ENCODE measurements at regions not wholly inside any gene's neighbourhood (a gene's known extent, or its start where the extent isn't known, plus 50 kb on each side); places are given as distances from the start of the nearest gene placed in this dataset.

DNA sequence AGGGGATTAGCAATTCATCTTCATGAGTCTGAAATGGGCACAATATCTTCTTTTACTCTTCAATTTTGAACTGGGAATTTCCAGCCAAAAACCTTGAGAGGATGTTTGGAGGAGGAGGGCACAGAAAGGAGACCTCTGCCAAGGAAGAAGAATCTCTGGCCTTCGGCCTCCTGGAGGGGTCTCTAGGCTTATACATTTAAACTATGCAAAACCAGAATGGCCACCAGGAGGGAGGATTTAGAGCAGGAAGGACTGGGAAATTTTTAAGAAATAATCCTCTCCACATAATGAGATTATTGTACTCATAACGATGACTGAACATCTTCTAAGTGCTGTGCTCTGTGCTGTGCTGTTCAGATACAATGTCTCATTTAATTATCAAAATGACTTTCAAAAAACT is 325.9 kb downstream of the NDFIP2 start:
- DNase-seq = no peak

DNA sequence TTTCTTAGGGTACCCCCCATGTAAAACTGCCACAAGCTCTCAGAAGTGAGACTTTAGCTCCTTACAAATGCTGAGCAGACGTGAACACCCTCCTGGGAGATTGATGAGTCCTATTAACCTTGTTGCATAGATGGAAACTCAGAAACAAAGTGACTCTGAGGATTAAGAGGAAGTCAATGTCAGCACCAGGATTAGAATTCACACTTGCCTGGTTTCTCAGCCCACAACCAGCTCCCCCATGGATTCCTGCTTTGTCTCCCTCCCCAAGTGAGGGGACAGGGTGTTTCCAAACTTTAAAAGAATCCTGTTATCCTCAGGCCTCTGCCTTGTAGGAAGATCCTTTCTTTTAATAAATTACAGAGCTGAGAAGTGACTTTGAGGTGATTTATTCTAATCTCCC is 324.4 kb downstream of the NDFIP2 start:
- DNase-seq = no peak

DNA sequence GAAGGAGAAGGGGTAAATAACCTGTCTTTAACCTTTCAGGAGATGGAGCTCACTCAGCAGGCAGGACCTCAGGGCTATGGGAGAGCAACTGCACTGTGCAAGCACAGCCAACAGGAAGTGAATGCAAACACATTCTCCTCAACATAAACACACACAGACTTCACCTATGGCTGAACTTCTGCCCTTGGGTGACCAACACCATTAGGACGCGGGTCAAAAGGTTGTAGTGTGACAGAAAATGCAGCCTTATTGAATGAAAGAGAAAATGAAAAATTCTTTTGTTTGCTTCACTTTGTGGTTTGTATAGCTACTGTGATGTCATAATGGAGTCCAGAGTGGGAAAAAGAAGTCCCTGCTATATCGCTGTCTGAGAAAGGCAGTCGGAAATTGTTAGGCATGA is 323.0 kb downstream of the NDFIP2 start:
- DNase-seq = no peak

DNA sequence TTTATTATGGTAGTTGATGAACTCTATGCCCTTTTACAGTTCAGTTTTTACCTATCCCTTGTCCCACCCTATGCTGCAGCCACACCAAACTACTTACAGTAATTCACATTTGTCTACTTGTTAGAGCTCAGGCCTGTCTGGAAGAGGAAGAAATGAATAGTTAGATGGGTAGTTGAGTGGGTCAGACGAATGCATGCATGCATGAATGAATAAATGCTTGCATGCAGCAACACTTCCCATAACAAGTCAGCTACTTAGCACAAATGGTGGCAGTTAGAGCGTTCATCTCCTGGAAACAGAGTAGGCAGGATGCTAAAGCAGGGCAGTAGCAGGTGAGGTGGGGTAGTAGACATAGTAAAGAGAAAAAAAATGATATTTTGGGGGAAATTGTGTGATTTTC is 322.3 kb downstream of the NDFIP2 start:
- no peak for DNase-seq

DNA sequence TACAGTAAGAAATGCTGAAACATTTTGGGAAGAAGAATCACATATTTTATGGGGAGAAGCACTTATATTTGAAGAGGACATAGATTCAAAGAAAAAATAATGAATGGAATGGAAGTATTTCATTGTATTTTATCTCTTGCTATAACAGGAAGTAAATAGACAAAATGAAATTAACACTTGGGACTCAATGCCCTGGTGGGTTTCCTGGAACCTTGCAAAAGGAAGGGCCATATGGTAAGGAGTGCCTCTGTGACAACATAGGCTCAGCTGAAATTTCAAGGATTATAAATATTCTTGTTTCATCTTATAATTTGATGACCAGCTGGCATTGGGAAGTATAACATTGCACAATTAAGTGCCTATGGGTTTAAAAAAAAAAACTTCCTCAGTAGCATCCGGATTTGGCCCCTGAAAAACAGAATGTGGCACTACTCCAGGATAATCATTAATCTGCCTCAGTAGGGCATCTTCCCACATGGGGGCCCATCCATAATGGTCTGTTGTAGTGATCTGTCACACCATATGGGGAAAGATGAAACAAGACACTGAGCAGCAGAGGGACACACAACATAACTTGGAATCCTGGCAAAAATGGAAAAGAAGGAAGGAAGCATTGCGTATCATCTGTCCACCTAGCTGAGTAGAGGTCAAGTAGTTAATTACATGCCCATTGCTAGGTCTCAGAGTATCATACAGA is 321.6 kb downstream of the NDFIP2 start:
- no peak for DNase-seq

DNA sequence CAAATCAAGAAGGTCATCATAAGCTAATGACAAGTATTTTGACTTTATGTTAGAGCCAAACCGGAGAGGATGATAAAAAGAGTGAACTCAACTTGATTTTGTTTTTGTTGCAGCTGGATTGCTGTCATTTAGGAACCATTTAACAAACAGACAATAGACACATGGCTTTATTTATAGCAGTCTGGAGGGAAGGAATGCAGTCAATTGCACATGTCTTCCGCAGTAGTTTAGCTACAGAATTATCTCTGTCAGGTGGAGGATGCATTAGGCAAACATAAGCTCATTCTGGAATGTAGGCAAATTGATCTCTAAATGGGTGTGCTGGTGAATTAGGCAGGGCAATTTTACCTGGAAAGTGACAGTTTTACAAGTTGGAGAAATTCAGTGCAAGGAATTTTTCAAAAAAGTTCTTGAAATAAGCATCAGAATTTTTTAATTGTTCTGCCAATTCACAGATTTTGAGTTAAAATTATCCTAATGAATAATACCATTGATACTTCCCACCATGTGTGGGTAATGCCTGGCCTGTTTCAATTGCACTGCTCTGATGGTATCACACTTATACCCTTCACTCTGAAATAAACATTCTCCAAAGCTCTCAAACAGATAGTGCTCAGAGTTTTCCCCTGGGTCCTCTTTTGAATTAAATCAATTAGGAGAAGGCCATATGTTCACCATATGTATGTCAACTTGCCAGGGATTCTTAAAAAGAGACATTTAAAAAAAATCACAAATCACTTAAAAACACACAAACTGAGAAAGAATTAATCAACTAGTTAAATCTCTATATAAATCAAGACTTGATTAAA is 318.3 kb downstream of the NDFIP2 start:
- no peak for DNase-seq

DNA sequence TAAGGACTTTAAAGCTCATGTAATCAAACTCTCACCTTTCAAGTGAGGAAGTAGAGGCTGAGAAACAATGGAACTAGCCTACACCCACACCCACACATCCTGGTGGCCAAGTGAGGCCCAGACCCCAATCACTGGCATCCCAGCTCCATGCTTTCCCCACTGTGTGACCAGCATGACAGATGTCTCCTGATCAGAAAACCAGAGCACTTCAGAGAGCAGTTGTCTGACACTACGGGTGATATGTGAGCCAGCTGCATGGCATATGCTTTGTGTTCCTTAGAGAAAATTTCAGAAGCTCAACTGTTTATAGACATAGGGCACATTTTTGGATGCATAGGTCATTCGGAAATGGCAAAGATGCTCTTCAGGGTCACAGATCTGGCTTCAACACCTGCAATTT is 315.2 kb downstream of the NDFIP2 start:
- DNase-seq = no peak

DNA sequence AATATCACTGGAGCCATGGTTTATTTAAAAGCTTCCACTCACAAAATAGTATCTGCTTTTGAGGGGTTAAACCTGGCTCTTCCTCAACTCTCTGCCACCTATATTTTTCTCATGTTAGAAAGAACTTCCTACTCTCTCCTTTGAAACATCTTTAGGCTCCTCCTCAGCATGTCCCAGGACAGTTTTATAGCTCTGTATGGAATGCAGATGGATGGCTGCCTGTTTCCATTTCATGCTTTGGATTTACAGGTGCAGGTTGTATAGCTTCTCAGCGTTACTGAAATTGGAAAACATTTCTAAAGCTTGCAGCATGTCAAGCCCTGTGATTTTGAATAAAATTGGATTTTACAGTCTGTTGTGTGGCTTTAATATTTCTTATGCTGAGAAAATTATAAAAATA is 314.0 kb downstream of the NDFIP2 start:
- DNase-seq = no peak

DNA sequence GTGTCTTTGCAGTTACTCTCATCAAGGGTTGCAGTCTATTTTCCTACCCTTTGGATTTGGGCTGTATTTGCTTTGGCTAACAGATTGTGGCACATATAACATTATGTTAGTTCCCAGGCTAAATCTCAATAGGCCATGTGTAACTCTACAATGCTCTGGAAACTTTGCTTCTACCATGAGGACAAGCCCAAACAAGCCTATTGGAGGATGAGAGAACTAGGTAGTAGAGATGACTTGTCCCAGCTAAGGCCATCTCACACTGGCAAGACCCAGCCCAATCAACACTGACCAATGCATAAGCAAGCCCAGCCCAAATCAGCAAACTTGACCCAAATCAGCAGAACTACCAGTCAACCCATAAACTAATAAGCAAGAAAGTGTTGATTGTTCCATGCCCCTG is 311.8 kb downstream of the NDFIP2 start:
- DNase-seq = no peak

DNA sequence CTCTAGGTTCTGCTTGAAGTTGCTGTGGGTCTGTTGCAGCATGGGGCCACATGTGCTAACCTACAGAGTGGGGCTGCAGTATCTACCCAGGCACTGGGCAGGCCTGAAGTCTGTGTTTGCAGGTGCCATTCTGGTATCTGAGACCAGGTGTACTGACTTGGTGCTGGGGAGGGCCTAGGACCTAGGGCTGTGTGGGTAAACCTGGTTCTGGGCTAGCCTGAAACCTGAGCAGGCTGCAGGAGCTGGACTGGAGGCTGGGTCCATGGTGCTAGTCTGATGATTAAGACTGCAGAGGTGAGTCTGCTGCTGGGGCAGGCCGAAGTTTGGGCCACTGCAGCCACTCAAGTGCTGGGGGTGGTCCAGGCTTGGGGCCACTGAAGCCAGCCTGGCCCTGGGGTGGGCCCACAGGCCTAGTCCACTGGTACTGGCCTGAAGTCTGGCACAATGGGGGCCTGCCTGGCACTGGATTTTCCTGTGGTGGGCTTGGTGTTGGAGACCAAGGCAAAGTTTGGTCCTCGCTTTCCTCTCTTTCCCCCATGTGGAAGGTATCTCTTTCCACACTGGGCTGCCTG is 310.6 kb downstream of the NDFIP2 start:
- DNase-seq = no peak

DNA sequence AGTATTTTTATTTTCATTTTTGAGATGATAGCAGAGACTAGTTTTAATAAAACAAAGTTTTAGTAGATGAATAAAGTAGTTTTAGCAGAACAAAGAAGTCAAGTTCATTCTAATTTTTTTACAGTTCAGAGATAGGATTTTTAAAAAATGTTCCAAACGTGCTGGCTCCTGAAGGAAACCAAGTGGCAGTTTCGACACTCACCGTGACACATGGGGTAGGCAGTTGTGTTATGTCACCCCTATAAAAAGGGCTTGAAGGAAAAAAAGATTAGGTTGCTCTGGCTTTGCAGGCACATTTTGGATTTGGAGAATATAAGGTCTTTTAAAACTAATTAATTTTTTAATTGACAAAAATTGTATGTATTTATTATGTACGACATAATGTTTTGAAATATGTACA is 305.2 kb downstream of the NDFIP2 start:
- no peak for DNase-seq

DNA sequence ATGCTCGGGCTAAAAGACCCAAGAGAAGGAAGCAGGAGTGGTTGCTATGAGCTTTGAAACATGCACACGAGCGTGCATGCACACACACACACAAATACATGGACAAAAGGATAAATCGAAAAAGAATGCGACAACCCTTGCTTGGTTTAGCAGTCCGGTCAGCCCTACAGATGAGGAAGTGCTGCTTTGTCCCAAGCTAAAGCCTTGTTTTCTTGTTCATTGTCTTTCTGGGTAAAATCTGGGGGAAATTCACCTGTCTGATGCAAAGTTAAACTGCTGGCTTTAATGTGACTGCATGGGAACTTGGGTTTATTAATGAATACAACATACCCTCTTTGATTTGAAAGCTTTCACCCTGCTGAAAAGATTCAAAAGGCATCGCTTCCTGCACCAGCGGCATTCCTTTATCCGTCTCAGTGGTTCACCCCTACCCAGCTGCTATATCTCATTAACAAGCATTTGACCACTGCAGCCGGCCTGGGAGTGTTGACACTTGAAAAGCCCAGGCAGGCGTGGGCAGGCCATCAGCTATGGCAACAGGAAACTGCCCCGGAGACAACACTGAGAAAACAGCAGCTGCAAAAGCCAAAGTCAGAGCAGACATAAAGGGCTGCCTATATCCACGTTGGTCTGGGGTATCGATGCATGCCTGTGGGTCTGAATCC is 301.7 kb downstream of the NDFIP2 start:
- DNase-seq = peak; percentile 90

DNA sequence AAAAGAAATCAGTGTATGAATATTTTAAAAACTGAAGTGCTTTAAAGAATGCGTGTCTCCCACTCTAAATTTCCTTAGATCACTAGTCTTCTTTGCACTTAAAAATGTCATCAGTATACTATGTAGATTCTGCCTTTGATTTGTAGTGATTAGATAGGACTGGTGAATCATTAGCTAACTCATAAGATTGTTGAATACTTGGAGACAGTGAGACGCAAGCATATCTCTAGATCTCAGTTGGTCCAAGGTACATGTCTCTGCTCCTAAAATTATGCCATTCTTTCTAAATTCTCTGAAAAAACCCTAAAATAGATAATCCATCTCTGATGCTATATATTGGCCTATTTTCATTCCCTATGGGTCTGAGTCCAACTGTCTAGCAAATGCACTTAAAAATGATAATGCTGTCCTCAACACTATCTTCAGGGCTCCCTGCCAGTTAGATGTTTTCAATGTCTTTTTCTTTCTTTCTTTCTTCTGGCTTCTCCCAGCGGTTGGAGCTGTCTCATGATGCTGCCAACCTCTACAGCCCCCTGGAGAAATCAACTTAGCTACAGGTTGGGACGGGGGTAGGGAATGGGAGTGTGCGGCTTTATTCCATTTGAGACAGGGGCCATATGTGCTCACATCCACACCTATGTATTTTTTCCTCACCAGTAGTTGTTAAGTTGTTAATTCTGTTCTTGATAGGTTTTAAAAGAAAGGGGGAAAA is 301.0 kb downstream of the NDFIP2 start:
- no peak for DNase-seq

DNA sequence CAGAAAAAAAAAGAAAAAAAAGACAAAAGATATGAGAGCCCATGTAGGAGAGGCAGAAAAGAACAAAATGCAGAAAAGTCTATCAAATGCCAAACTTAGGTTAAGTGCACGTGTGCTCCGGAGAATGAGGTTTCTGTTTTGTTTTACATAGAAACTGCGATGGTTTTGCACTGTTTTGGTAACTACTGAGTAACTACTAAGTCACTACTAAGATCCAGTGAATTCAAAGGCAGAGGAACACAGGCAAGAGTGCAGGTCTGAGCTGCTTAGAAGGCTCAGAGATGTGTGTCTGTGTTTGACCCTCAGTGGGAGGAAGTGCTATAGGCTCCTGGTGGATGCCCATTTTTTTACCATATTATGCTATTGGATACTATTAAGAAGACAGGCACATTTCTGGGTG is 299.3 kb downstream of the NDFIP2 start:
- no peak for DNase-seq

DNA sequence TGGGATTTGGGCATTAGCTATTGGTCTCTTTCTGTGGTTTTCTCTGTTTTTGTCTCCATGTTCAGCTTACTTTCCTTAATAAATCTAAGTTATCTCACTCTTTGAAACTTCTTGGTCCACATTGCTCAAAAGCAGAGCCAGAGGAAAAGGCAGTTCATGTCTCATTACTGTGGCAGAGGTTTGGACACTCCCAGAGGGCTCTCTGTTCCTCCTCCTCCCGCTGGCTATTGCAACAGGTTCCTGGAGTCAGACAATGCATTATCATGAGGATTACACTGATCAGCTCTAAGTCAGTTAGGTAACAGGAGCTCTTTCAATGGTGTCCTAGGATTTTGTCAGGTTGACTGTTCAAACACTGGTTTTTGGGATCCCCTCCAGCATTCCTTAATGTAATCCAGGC is 298.8 kb downstream of the NDFIP2 start:
- DNase-seq = no peak

DNA sequence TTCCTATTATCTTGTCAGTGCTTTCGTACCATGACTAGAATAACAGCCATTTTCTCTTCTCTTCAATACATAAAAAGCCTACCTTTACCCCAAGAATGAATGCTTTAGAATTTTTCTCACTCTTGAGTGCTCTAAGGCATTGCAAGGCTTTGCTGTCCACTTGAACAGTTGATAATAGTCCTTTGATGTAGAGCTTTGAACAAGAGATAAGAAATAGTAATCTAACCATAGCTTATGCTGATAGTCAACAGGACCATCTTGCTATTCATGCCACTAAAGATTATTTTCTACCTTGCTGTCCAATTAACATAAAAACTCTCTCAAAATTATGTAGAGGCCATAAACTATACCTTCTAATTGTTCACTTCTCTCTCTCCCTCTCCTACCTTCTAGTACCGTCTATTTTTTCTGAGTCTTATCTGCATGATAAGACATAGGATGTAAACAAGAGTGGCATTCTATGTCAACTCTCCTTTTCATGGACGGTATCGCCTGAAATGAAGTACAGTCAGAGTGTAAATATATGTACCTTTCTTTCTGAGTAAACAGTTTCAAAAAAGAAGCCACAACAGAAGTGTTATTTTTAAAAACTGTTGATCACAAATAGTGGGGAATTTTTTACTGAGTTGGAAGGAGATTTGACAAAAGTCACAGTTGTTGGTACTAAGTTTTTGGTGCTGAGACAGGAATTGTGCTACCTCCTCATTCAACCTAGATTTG is 297.9 kb downstream of the NDFIP2 start:
- DNase-seq = no peak

DNA sequence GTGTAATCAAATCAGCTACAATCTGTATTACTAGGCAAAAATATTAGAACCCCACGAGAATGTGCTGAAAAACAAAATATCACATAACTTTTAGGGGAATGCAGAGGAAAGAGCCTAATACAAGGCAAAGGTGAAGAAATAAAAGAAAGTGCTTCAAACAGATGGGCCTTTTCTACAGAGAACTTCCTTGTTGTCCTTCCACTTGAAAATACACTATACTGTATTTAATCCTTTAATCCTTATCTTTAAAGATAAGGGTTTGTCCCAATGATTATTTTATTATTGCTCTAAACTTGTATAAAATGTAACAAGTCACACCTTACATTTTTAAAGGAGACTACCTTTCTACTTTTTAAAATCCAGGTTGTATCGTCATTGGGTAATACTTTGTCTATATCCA is 296.5 kb downstream of the NDFIP2 start:
- no peak for DNase-seq

DNA sequence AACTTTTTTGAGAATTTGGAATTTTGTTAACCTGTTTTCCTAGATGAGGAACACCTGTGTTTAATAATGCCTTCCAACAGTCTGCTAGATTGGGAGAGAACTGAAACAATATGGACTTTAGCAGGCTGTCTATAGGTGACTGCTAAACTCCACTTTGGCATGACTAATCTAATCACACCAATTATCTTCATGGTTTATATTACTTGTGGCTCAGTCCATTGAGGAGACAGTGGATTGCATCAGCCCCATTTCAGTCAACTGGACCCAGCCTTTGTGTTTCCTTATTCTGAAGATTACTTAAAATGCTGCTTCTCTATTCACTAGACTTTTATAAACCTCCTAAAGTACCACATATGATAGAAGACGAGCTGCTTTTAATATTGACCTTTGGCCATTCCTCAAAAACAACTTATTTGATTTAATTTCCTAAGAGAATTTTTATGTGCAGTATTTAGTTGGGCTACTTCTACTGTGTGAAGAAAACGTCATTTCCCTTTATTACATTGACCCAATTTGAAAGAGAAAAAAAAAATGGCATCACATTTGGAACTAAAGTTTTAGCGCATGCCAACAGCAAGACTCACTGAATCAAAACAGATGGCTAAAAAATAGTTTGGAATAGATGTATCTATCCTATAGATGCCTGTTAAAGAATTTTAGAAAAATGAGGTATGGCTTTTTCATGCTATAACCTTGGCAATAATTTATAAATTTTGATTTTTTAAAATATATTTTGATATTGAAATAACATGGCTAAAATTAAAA is 295.8 kb downstream of the NDFIP2 start:
- DNase-seq = no peak

DNA sequence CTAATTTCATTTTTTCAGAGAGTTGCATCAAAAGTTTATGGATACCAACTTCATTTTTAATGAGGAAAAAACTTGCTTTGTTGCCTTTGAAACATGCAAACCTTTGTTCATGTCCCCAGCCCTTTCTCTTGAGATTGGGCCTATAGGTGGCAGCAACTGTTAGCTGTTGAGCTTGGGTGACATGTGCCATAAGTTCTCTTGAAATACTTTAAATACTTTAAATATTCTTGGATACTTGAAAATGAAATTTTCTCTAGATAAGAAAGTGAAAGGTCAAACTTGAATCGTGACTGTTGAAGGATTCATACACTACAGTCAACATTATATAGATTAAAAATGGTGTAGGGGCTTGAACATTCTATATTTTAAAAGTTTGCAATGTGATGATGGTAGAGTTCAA is 294.9 kb downstream of the NDFIP2 start:
- DNase-seq = peak; percentile 91

DNA sequence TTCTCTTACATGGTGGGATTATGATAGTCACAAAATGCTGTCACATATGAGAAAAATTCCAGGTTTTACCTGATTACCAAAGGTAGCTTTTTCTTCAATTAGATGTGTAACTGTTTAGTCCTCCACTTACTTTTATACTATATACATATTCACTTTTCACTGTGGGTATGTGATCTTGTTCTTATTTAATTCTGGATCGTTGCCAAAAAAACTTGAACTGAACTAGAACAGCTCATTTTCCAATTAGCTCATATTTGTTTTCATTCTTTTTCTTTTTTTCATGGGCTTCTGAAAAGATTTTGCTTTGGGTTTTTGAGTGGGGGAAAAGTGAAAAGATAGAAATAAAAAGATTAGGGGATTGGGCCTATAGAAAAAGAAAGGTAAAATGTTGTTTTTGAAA is 291.9 kb downstream of the NDFIP2 start:
- DNase-seq = no peak

DNA sequence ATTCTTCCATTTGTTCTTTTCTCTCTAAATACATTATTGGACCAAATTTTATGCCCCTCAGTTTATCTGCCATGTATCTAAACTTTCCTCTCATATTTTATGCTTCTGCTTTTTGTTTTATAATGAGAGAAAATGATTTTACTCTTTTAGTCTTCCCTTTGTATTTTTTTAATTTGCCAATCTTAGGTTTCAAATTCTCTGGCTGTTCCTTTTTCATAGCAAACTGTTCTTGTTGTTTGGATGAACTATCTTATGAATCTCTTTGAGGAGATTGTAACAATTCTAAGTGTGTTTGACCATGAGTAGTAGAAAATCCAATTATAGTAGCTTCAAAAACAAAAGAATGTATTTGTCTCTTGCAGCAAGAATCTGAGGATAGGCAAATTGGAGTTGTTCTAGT is 290.5 kb downstream of the NDFIP2 start:
- no peak for DNase-seq
